ENCODE measurements at regions not wholly inside any gene's neighbourhood (a gene's known extent, or its start where the extent isn't known, plus 50 kb on each side); places are given as distances from the start of the nearest gene placed in this dataset.

DNA sequence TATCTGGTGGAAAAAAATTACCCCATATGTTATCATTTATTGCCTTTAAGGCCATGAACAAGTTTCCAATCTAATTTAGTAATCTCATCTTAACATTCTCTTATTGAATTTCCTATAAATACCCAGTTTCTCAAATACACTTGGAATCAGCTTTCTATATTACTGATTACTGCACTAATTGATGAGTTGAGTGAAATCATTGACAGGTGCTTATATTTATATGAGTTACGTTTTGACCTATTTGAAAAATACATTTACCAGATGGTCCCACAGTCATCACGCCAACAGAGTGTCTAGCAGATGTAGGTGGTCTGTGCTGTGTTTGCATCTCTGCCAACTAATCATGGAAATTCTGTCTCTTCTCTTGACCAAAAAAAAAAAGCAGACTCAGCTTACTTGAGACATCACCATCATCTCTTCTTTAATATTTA, 307.3 kb upstream of the NREP start:
- TF ChIP-seq CTCF (conservative IDR thresholded peaks at IDR 0.05; ENCODE audit: low read depth, low read length), result no peak
- TF ChIP-seq EZH2 (IDR thresholded peaks at IDR 0.05; ENCODE audit: low read length, unreplicated experiment), result no peak
- no peak for TF ChIP-seq EZH2phosphoT487 (IDR thresholded peaks at IDR 0.05; ENCODE audit: borderline replicate concordance, low read length)
